ENCODE measurements at regions not wholly inside any gene's neighbourhood (a gene's known extent, or its start where the extent isn't known, plus 50 kb on each side); places are given as distances from the start of the nearest gene placed in this dataset.

GRCh38 chr5:158609333-158610050, 490.2 kb downstream of the EBF1 start:
- Mint-ChIP-seq H3K9me3 (ENCODE audit: low read depth) (no peaks in the 10 kb centered on the region), H3K4me3 (ENCODE audit: unreplicated experiment) (no peak overlapping the region), H3K27me3 (ENCODE audit: low read depth) (no peaks in the 10 kb centered on the region), H3K27ac (ENCODE audit: unreplicated experiment) (no peak overlapping the region), H3K36me3 (ENCODE audit: low read depth) (no peaks in the 10 kb centered on the region), H3K4me1 (ENCODE audit: low read depth) (no peaks in the 10 kb centered on the region)
- DNase-seq (ENCODE audit: low spot score) = no peak
- TF ChIP-seq CTCF (IDR thresholded peaks at IDR 0.05) = no peak

GRCh38 chr5:158607088-158607487, 492.6 kb downstream of the EBF1 start:
- Mint-ChIP-seq H3K27ac (ENCODE audit: unreplicated experiment) (no peak overlapping the region), H3K4me1 (ENCODE audit: low read depth) (no peaks in the 10 kb centered on the region), H3K9me3 (ENCODE audit: low read depth) (no peaks in the 10 kb centered on the region), H3K4me3 (ENCODE audit: unreplicated experiment) (no peak overlapping the region), H3K36me3 (ENCODE audit: low read depth) (no peaks in the 10 kb centered on the region), H3K27me3 (ENCODE audit: low read depth) (no peaks in the 10 kb centered on the region)
- DNase-seq (ENCODE audit: low spot score) = no peak
- TF ChIP-seq CTCF (IDR thresholded peaks at IDR 0.05) = no peak

- no peaks in the 10 kb centered on the region for H3K4me1 Mint-ChIP-seq (ENCODE audit: low read depth)
- H3K36me3 Mint-ChIP-seq (ENCODE audit: low read depth) = no peaks in the 10 kb centered on the region
- no peak overlapping the region for H3K27ac Mint-ChIP-seq (ENCODE audit: unreplicated experiment)
- TF ChIP-seq CTCF (IDR thresholded peaks at IDR 0.05) = no peak
- H3K9me3 Mint-ChIP-seq (ENCODE audit: low read depth) = no peaks in the 10 kb centered on the region
- no peaks in the 10 kb centered on the region for H3K27me3 Mint-ChIP-seq (ENCODE audit: low read depth)
- no peak for DNase-seq (ENCODE audit: low spot score)
- no peak overlapping the region for H3K4me3 Mint-ChIP-seq (ENCODE audit: unreplicated experiment)
Measured at GRCh38 chr5:158606233-158606632, 493.5 kb downstream of the EBF1 start.

GRCh38 chr5:158602981-158603380, 496.7 kb downstream of the EBF1 start:
- Mint-ChIP-seq H3K9me3 (ENCODE audit: low read depth) (no peaks in the 10 kb centered on the region), H3K4me1 (ENCODE audit: low read depth) (no peaks in the 10 kb centered on the region), H3K27me3 (ENCODE audit: low read depth) (no peaks in the 10 kb centered on the region), H3K27ac (ENCODE audit: unreplicated experiment) (no peak overlapping the region), H3K36me3 (ENCODE audit: low read depth) (no peaks in the 10 kb centered on the region), H3K4me3 (ENCODE audit: unreplicated experiment) (no peak overlapping the region)
- TF ChIP-seq CTCF (IDR thresholded peaks at IDR 0.05) = no peak
- no peak for DNase-seq (ENCODE audit: low spot score)

GRCh38 chr5:158601118-158601517, 498.6 kb downstream of the EBF1 start:
- no peaks in the 10 kb centered on the region for H3K36me3 Mint-ChIP-seq (ENCODE audit: low read depth)
- peaks cover 7% of the 10 kb centered on the region for H3K9me3 Mint-ChIP-seq (ENCODE audit: low read depth)
- no peak for DNase-seq (ENCODE audit: low spot score)
- H3K4me1 Mint-ChIP-seq (ENCODE audit: low read depth) = no peaks in the 10 kb centered on the region
- no peak overlapping the region for H3K4me3 Mint-ChIP-seq (ENCODE audit: unreplicated experiment)
- no peaks in the 10 kb centered on the region for H3K27me3 Mint-ChIP-seq (ENCODE audit: low read depth)
- no peak overlapping the region for H3K27ac Mint-ChIP-seq (ENCODE audit: unreplicated experiment)
- TF ChIP-seq CTCF (IDR thresholded peaks at IDR 0.05) = no peak
